ENCODE measurements at regions not wholly inside any gene's neighbourhood (a gene's known extent, or its start where the extent isn't known, plus 50 kb on each side); places are given as distances from the start of the nearest gene placed in this dataset.

DNA sequence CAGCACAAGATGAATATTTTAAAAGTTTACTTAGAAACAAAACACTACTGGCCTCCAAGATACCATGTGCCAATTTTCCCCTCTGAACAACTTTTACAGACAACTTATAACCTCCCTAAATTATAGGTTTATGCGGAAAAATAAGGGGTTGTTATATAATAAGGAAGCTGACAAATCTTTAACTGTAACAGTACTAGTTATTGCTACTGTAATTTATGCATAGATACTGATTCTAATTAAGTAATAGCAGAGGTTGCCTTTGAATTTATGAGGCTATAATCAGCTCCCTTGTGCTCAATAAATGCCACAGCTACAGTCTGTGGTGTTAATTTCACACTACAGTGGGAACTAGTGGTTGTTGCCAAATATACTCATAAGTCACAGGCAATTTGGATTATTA, 291.3 kb upstream of the PCSK5 start:
- TF ChIP-seq IKZF4 (CRISPR knock-in tag; IDR thresholded peaks at IDR 0.05; ENCODE audit: borderline replicate concordance, low read depth, not compliant biosample characterization) (no peak), SNAPC5 (CRISPR knock-in tag; IDR thresholded peaks at IDR 0.05; ENCODE audit: borderline replicate concordance) (no peak), ZBTB7B (CRISPR knock-in tag; IDR thresholded peaks at IDR 0.05) (no peak), SMAD1 (CRISPR knock-in tag; IDR thresholded peaks at IDR 0.05; ENCODE audit: borderline replicate concordance, low read depth) (no peak), POLR2AphosphoS5 (IDR thresholded peaks at IDR 0.05; ENCODE audit: low read depth, low read length) (no peak), TAF1 (CRISPR knock-in tag; IDR thresholded peaks at IDR 0.05) (no peak), MXD4 (CRISPR knock-in tag; IDR thresholded peaks at IDR 0.05) (no peak), NFYB (CRISPR knock-in tag; IDR thresholded peaks at IDR 0.05) (no peak), ZC3H13 (CRISPR knock-in tag; IDR thresholded peaks at IDR 0.05) (no peak), RAD21 (CRISPR knock-in tag; IDR thresholded peaks at IDR 0.05) (no peak), POLR2A (IDR thresholded peaks at IDR 0.05; ENCODE audit: insufficient read depth in 1 of 2, low read depth in 2 of 2, low read length in 2 of 2) (no peak), SMARCE1 (IDR thresholded peaks at IDR 0.05; ENCODE audit: borderline replicate concordance) (no peak)
- TF ChIP-seq, protein P1, sequence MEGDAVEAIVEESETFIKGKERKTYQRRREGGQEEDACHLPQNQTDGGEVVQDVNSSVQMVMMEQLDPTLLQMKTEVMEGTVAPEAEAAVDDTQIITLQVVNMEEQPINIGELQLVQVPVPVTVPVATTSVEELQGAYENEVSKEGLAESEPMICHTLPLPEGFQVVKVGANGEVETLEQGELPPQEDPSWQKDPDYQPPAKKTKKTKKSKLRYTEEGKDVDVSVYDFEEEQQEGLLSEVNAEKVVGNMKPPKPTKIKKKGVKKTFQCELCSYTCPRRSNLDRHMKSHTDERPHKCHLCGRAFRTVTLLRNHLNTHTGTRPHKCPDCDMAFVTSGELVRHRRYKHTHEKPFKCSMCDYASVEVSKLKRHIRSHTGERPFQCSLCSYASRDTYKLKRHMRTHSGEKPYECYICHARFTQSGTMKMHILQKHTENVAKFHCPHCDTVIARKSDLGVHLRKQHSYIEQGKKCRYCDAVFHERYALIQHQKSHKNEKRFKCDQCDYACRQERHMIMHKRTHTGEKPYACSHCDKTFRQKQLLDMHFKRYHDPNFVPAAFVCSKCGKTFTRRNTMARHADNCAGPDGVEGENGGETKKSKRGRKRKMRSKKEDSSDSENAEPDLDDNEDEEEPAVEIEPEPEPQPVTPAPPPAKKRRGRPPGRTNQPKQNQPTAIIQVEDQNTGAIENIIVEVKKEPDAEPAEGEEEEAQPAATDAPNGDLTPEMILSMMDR (CRISPR knock-in tag; IDR thresholded peaks at IDR 0.05): no peak
- TF ChIP-seq, protein P2, sequence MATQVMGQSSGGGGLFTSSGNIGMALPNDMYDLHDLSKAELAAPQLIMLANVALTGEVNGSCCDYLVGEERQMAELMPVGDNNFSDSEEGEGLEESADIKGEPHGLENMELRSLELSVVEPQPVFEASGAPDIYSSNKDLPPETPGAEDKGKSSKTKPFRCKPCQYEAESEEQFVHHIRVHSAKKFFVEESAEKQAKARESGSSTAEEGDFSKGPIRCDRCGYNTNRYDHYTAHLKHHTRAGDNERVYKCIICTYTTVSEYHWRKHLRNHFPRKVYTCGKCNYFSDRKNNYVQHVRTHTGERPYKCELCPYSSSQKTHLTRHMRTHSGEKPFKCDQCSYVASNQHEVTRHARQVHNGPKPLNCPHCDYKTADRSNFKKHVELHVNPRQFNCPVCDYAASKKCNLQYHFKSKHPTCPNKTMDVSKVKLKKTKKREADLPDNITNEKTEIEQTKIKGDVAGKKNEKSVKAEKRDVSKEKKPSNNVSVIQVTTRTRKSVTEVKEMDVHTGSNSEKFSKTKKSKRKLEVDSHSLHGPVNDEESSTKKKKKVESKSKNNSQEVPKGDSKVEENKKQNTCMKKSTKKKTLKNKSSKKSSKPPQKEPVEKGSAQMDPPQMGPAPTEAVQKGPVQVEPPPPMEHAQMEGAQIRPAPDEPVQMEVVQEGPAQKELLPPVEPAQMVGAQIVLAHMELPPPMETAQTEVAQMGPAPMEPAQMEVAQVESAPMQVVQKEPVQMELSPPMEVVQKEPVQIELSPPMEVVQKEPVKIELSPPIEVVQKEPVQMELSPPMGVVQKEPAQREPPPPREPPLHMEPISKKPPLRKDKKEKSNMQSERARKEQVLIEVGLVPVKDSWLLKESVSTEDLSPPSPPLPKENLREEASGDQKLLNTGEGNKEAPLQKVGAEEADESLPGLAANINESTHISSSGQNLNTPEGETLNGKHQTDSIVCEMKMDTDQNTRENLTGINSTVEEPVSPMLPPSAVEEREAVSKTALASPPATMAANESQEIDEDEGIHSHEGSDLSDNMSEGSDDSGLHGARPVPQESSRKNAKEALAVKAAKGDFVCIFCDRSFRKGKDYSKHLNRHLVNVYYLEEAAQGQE (IDR thresholded peaks at IDR 0.05; ENCODE audit: borderline replicate concordance in 1 of 2, low read depth in 1 of 2, low read length in 2 of 2): no peak
